ENCODE measurements at regions not wholly inside any gene's neighbourhood (a gene's known extent, or its start where the extent isn't known, plus 50 kb on each side); places are given as distances from the start of the nearest gene placed in this dataset.
"Not testable (repeated sequence)": the region's sequence is repeated elsewhere in the genome, so short reads cannot be mapped to it uniquely, and the experiment has no call there.

DNA sequence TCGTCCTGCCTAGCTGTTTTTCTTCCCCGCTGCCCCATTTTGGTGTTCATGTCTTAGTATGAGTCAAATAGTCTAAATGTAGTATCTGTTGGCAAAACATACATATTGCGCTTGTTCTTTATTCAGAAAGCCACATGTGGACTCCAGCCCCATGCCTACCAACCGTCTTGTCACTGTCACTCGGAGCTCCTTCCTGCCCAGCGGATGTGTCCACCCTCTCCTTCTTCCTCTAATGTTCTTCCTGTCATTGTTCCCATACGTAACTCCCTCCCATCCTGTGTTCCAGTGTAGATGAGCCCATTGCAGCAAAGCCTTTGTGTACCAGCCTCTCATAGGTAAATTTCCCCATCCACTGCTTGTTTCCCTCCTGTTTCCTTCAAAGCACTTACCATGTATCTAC lies 120.5 kb downstream of the TMX1 start:
- no peaks in the 10 kb centered on the region for H3K9me3 ChIP-seq (replicated peaks)
- no peaks in the 10 kb centered on the region for H3K27me3 ChIP-seq (ENCODE audit: low read depth)
- peak overlapping the region; percentile 56 for H3K27ac ChIP-seq (replicated peaks)
- DNase-seq: no peak
- TF ChIP-seq, protein P1, sequence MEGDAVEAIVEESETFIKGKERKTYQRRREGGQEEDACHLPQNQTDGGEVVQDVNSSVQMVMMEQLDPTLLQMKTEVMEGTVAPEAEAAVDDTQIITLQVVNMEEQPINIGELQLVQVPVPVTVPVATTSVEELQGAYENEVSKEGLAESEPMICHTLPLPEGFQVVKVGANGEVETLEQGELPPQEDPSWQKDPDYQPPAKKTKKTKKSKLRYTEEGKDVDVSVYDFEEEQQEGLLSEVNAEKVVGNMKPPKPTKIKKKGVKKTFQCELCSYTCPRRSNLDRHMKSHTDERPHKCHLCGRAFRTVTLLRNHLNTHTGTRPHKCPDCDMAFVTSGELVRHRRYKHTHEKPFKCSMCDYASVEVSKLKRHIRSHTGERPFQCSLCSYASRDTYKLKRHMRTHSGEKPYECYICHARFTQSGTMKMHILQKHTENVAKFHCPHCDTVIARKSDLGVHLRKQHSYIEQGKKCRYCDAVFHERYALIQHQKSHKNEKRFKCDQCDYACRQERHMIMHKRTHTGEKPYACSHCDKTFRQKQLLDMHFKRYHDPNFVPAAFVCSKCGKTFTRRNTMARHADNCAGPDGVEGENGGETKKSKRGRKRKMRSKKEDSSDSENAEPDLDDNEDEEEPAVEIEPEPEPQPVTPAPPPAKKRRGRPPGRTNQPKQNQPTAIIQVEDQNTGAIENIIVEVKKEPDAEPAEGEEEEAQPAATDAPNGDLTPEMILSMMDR (IDR thresholded peaks at IDR 0.05; ENCODE audit: borderline replicate concordance): no peak
- no peak overlapping the region for H3K4me3 ChIP-seq
- no peaks in the 10 kb centered on the region for H3K36me3 ChIP-seq
- intact Hi-C loops (cut with micrococcal nuclease): no loop called here
- peaks cover 12% of the 10 kb centered on the region for H3K4me1 ChIP-seq

DNA sequence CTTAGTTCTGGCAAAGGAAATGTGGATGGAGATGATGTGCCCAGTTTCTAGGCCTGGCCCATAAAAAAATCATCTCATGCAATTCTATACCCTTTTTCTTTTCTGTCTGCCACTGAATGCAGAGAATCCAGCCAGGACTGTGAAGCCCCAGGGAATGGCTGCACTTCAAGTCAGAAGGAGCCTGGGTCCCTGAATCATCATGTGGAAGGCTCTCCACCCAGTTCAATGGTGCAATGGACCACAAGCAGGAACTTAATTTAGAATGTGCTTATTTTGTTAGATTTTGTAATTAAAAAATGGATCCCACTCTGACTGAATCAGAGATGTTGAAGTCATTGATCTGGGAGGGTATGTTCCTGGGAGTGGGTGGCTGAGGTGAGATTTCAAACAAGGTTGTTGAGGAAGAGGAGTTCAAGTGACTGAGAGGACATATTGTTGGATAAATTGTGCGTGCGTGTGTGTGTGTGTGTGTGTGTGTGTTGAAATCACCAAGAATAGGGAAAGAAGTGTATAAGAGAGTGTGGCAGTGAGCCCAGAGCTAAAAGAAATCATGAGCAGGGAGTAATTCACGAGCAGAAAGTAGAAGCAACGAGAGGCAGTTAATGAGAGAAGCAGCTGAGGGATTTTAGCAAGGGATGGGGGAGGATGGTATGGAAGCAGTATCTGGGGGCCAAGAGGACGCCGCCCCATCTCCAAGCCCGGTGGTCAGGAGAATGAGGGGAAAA lies 125.4 kb downstream of the TMX1 start:
- no peak for DNase-seq

DNA sequence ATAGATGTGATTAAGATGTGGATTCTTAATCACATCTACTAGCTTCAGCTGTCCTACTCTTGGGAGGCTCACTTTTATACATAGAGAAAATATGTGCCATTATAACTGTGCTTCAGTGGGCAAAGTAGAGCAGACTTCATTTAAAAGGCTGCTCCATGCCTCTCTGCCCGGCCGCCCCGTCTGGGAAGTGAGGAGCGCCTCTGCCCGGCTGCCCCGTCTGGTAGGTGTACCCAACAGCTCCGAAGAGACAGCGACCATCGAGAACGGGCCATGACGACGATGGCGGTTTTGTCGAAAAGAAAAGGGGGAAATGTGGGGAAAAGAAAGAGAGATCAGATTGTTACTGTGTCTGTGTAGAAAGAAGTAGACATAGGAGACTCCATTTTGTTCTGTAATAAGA lies 126.4 kb downstream of the TMX1 start:
- intact Hi-C loops (cut with micrococcal nuclease); H3K36me3 ChIP-seq: not testable (repeated sequence)

More for the DNA sequence above, 125.4 kb downstream of the TMX1 start:
- Histone ChIP-seq H3K27me3 (ENCODE audit: low read depth) (no peaks in the 10 kb centered on the region), H3K4me3 (no peak overlapping the region), H3K9me3 (replicated peaks) (no peaks in the 10 kb centered on the region), H3K36me3 (no peaks in the 10 kb centered on the region), H3K4me1 (peaks cover 15% of the 10 kb centered on the region), H3K27ac (replicated peaks) (no peak overlapping the region)
- TF ChIP-seq, protein P1 (IDR thresholded peaks at IDR 0.05; ENCODE audit: borderline replicate concordance): no peak
- intact Hi-C loops (cut with micrococcal nuclease): no loop called here

DNA sequence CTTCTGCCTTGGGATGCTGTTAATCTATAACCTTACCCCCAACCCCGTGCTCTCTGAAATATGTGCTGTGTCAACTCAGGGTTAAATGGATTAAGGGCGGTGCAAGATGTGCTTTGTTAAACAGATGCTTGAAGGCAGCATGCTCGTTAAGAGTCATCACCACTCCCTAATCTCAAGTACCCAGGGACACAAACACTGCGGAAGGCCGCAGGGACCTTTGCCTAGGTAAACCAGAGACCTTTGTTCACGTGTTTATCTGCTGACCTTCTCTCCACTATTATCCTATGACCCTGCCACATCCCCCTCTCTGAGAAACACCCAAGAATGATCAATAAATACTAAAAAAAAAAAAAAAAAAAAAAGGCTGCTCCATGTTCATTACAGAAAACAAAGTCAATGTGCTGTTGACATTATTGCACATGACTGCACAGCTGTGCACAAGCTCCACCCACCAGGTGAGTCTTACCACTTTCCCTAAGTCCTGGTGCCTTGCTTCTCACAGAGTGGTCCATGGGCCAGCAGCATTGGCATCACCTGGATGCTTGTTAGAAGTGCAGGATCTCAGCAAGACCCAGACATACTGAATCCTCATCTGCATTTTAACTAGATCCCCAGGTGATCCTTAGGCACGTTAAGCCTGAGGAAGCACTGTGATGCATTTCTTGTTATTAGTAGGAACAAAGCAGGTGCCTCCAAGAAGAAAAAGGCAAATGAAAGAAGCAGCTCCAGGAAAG lies 127.0 kb downstream of the TMX1 start:
- H3K4me1 ChIP-seq; intact Hi-C loops (cut with micrococcal nuclease); DNase-seq; H3K4me3 ChIP-seq; H3K9me3 ChIP-seq (replicated peaks); H3K36me3 ChIP-seq; H3K27me3 ChIP-seq (ENCODE audit: low read depth): not testable (repeated sequence)
- peak overlapping the region; percentile 25 for H3K27ac ChIP-seq (replicated peaks)

More for the DNA sequence above, 126.4 kb downstream of the TMX1 start:
- not testable (repeated sequence) for H3K9me3 ChIP-seq (replicated peaks); H3K4me1 ChIP-seq; H3K4me3 ChIP-seq; H3K27me3 ChIP-seq (ENCODE audit: low read depth); DNase-seq; H3K27ac ChIP-seq (replicated peaks)

DNA sequence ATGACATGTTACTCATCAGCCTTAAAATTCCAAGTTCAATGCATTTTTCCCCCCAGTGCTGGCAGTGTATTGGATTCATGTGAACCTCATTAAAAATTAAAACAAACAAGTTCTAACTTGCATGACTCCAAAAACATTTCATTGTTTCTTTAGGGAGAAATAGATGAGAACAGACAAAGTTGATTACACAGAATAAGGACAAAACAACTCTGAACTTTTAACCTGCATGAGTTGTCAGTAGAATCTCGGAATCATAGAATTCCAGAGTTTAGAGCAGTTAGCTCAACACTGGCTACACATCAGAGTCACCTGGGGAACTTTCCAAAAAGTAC lies 127.5 kb downstream of the TMX1 start:
- Histone ChIP-seq H3K27me3 (ENCODE audit: low read depth) (no peaks in the 10 kb centered on the region), H3K9me3 (replicated peaks) (no peaks in the 10 kb centered on the region), H3K4me1 (peaks cover 5% of the 10 kb centered on the region), H3K36me3 (no peaks in the 10 kb centered on the region), H3K4me3 (no peak overlapping the region), H3K27ac (replicated peaks) (peak overlapping the region; percentile 25)
- no peak for DNase-seq
- intact Hi-C loops (cut with micrococcal nuclease): no loop called here
- TF ChIP-seq, protein P1 (IDR thresholded peaks at IDR 0.05; ENCODE audit: borderline replicate concordance): no peak

DNA sequence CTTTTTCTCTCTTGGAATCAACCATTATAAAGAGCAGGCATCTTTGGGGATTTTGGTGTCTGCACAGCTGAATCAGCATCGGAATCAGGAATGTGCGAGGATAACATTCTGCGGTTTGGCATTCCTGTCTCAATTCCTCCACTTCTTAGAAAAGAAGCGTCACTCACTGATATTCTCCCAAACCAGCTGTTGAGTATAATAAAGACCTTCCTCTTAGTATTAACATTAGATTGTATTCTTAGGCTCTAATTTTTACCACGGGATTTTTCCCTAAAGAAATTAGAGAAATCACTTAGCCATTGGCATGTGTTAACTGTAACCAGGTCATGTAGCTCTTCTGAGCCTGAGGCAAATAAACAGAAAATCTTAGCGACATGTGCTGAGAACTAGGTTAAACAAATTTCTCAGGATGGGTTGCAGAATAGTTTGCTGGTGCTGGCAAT lies 128.7 kb downstream of the TMX1 start:
- Histone ChIP-seq H3K27ac (replicated peaks) (peak overlapping the region; percentile 56), H3K9me3 (replicated peaks) (no peaks in the 10 kb centered on the region), H3K4me1 (peaks cover 5% of the 10 kb centered on the region), H3K27me3 (ENCODE audit: low read depth) (no peaks in the 10 kb centered on the region), H3K36me3 (no peaks in the 10 kb centered on the region), H3K4me3 (no peak overlapping the region)
- intact Hi-C loops (cut with micrococcal nuclease): no loop called here
- TF ChIP-seq, protein P1 (IDR thresholded peaks at IDR 0.05; ENCODE audit: borderline replicate concordance): no peak
- no peak for DNase-seq

Measured in left ventricle myocardium inferior (tissue), 1 donor.